ENCODE measurements at regions not wholly inside any gene's neighbourhood (a gene's known extent, or its start where the extent isn't known, plus 50 kb on each side); places are given as distances from the start of the nearest gene placed in this dataset.
A peak's percentile ranks its signal among the peaks of the same experiment; 100 is the strongest.
"Not testable (repeated sequence)": the region's sequence is repeated elsewhere in the genome, so short reads cannot be mapped to it uniquely, and the experiment has no call there.

- Histone ChIP-seq H3K27ac (ENCODE audit: low read depth, low read length) (no peak overlapping the region), H3K4me3 (ENCODE audit: low read length) (no peak overlapping the region), H3K9me3 (ENCODE audit: low read length) (no peaks in the 10 kb centered on the region), H3K4me1 (ENCODE audit: insufficient read depth, low read length) (peaks cover 29% of the 10 kb centered on the region), H3K27me3 (ENCODE audit: insufficient read depth, low read length, poor library complexity, severe bottlenecking) (no peaks in the 10 kb centered on the region), H3K36me3 (ENCODE audit: insufficient read depth, low read length) (no peaks in the 10 kb centered on the region)
- Mint-ChIP-seq H3K9me3 (peaks cover 0 to 2% (median 0%) of the 10 kb centered on the region in 5 donors), H3K27ac (peak overlapping the region in 3 of 8 donors; percentile 14 to 37 (median 32)), H3K27me3 (no peaks in the 10 kb centered on the region), H3K4me3 (no peak overlapping the region), H3K4me1 (peaks cover 61 to 82% (median 80%) of the 10 kb centered on the region in 3 donors), H3K36me3 (peaks cover 0 to 54% (median 22%) of the 10 kb centered on the region in 3 donors)
- ChIA-PET CTCF (no interaction called here), POLR2A (no interaction called here)
- no peak for DNase-seq
These were observed 87.8 kb downstream of the UTRN start for GRCh38 chr6:144372611-144373594.

- ChIA-PET CTCF (interaction anchor here (0.7 kb wide), 1 partner anchor 188 kb away, joined by 4 read pairs; no protein-coding TSS in a partner anchor), POLR2A (interaction anchor here (0.7 kb wide), 1 partner anchor 10 kb away, joined by 6 read pairs; no protein-coding TSS in a partner anchor)
- peaks cover 29% of the 10 kb centered on the region for H3K4me1 ChIP-seq (ENCODE audit: insufficient read depth, low read length)
- H3K27me3 Mint-ChIP-seq; H3K27me3 ChIP-seq (ENCODE audit: insufficient read depth, low read length, poor library complexity, severe bottlenecking); H3K4me3 ChIP-seq (ENCODE audit: low read length); H3K4me3 Mint-ChIP-seq; H3K36me3 ChIP-seq (ENCODE audit: insufficient read depth, low read length); H3K9me3 ChIP-seq (ENCODE audit: low read length); DNase-seq; H3K27ac ChIP-seq (ENCODE audit: low read depth, low read length); H3K9me3 Mint-ChIP-seq; H3K27ac Mint-ChIP-seq: not testable (repeated sequence)
- H3K36me3 Mint-ChIP-seq: peaks cover under 1 to 46% (median 20%) of the 10 kb centered on the region in 3 donors
- peaks cover 68 to 84% (median 82%) of the 10 kb centered on the region in 3 donors for H3K4me1 Mint-ChIP-seq
These were observed 89.4 kb downstream of the UTRN start for GRCh38 chr6:144374525-144374924.

GRCh38 chr6:144377586-144378210 is 92.6 kb downstream of the UTRN start:
- H3K27ac Mint-ChIP-seq: peak overlapping the region in 5 of 8 donors; percentile 29 to 45 (median 35)
- no peak for DNase-seq

DNA sequence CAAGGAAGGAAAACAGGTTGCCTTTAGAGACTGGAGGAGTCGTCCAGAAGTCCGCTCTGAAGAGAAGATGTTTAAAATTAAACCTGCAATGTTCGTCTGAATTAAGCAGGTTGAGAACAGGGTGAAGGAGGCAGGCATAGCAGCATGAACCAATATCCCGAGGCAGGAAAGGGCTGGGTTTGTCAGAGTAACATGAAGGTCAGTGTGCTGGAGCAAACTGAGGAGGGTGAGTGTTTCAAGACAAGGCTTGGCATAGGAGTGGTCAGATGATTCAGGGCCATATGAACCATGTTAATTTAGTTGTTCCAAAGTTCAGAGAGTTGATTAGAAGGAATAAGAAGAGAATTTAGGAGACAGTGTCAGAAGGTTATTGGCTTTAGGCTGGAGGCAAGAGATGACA is 93.3 kb downstream of the UTRN start:
- POLR2A ChIA-PET: no interaction called here
- no peaks in the 10 kb centered on the region for H3K27me3 ChIP-seq (ENCODE audit: insufficient read depth, low read length, poor library complexity, severe bottlenecking)
- H3K4me1 ChIP-seq (ENCODE audit: insufficient read depth, low read length): peaks cover 19% of the 10 kb centered on the region
- Mint-ChIP-seq H3K36me3 (peaks cover 12 to 32% (median 17%) of the 10 kb centered on the region in 3 donors), H3K4me3 (peak overlapping the region in 5 of 7 donors; percentile 8 to 57 (median 36)), H3K27me3 (no peaks in the 10 kb centered on the region), H3K27ac (peak overlapping the region in 6 of 8 donors; percentile 3 to 67 (median 43)), H3K4me1 (peaks cover 73 to 83% (median 78%) of the 10 kb centered on the region in 3 donors), H3K9me3 (peaks cover 0 to 10% (median 5%) of the 10 kb centered on the region in 5 donors)
- DNase-seq: no peak
- CTCF ChIA-PET: interaction anchor here (1.4 kb wide), 1 partner anchor 17 kb away, joined by 3 read pairs; no protein-coding TSS in a partner anchor
- no peak overlapping the region for H3K4me3 ChIP-seq (ENCODE audit: low read length)
- H3K9me3 ChIP-seq (ENCODE audit: low read length): no peaks in the 10 kb centered on the region
- H3K27ac ChIP-seq (ENCODE audit: low read depth, low read length): no peak overlapping the region
- H3K36me3 ChIP-seq (ENCODE audit: insufficient read depth, low read length): no peaks in the 10 kb centered on the region

More at GRCh38 chr6:144377586-144378210, 92.6 kb downstream of the UTRN start:
- Mint-ChIP-seq H3K27me3 (no peaks in the 10 kb centered on the region), H3K4me3 (peak overlapping the region in 6 of 7 donors; percentile 6 to 57 (median 28)), H3K4me1 (peaks cover 73 to 84% (median 79%) of the 10 kb centered on the region in 3 donors), H3K36me3 (peaks cover 15 to 38% (median 17%) of the 10 kb centered on the region in 3 donors), H3K9me3 (peaks cover 0 to 10% (median 5%) of the 10 kb centered on the region in 5 donors)
- POLR2A ChIA-PET: no interaction called here
- Histone ChIP-seq H3K36me3 (ENCODE audit: insufficient read depth, low read length) (no peaks in the 10 kb centered on the region), H3K4me3 (ENCODE audit: low read length) (no peak overlapping the region), H3K9me3 (ENCODE audit: low read length) (no peaks in the 10 kb centered on the region), H3K27ac (ENCODE audit: low read depth, low read length) (no peak overlapping the region), H3K27me3 (ENCODE audit: insufficient read depth, low read length, poor library complexity, severe bottlenecking) (no peaks in the 10 kb centered on the region), H3K4me1 (ENCODE audit: insufficient read depth, low read length) (peaks cover 22% of the 10 kb centered on the region)
- CTCF ChIA-PET: no interaction called here

GRCh38 chr6:144379356-144379755 is 94.2 kb downstream of the UTRN start:
- Mint-ChIP-seq H3K27ac (peak overlapping the region in 5 of 8 donors; percentile 11 to 79 (median 33)), H3K27me3 (no peaks in the 10 kb centered on the region), H3K36me3 (peaks cover 12 to 29% (median 17%) of the 10 kb centered on the region in 3 donors), H3K4me3 (peak overlapping the region in 1 of 7 donors; percentile 29), H3K9me3 (peaks cover 0 to 10% (median 5%) of the 10 kb centered on the region in 5 donors), H3K4me1 (peaks cover 73 to 82% (median 78%) of the 10 kb centered on the region in 3 donors)
- ChIA-PET POLR2A (no interaction called here), CTCF (interaction anchor here (1.4 kb wide), 1 partner anchor 18 kb away, joined by 3 read pairs; no protein-coding TSS in a partner anchor)
- Histone ChIP-seq H3K27me3 (ENCODE audit: insufficient read depth, low read length, poor library complexity, severe bottlenecking) (no peaks in the 10 kb centered on the region), H3K9me3 (ENCODE audit: low read length) (no peaks in the 10 kb centered on the region), H3K4me3 (ENCODE audit: low read length) (no peak overlapping the region), H3K4me1 (ENCODE audit: insufficient read depth, low read length) (peaks cover 19% of the 10 kb centered on the region), H3K27ac (ENCODE audit: low read depth, low read length) (no peak overlapping the region), H3K36me3 (ENCODE audit: insufficient read depth, low read length) (no peaks in the 10 kb centered on the region)
- no peak for DNase-seq

DNA sequence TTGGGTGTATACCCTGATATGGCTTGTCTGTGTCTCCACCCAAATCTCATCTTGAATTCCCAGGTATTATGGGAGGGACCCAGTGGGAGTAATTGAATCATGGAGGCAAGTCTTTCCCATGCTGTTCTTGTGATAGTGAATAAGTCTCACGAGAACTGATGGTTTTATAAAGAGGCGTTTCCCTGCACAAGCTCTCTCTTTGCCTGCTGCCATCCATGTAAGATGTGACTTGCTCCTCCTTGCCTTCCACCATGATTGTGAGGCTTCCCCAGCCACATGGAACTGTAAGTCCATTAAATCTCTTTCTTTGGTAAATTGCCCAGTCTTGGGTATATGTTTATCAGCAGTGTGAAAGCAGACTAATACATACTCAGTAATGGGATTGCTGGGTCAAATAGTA is 96.4 kb downstream of the UTRN start:
- H3K27me3 ChIP-seq (ENCODE audit: insufficient read depth, low read length, poor library complexity, severe bottlenecking); CTCF ChIA-PET; H3K9me3 ChIP-seq (ENCODE audit: low read length); H3K36me3 ChIP-seq (ENCODE audit: insufficient read depth, low read length); H3K27me3 Mint-ChIP-seq; DNase-seq; POLR2A ChIA-PET; H3K27ac ChIP-seq (ENCODE audit: low read depth, low read length); H3K4me3 Mint-ChIP-seq; H3K4me3 ChIP-seq (ENCODE audit: low read length): not testable (repeated sequence)
- H3K4me1 ChIP-seq (ENCODE audit: insufficient read depth, low read length): peaks cover 11% of the 10 kb centered on the region
- Mint-ChIP-seq H3K27ac (peak overlapping the region in 1 of 8 donors; percentile 51), H3K9me3 (peaks cover 0 to 10% (median 5%) of the 10 kb centered on the region in 5 donors), H3K36me3 (peaks cover 14 to 27% (median 17%) of the 10 kb centered on the region in 3 donors), H3K4me1 (peaks cover 75 to 89% (median 85%) of the 10 kb centered on the region in 3 donors)

- peaks cover 17 to 38% (median 19%) of the 10 kb centered on the region in 3 donors for H3K36me3 Mint-ChIP-seq
- Histone ChIP-seq H3K27me3 (ENCODE audit: insufficient read depth, low read length, poor library complexity, severe bottlenecking) (no peaks in the 10 kb centered on the region), H3K9me3 (ENCODE audit: low read length) (no peaks in the 10 kb centered on the region), H3K36me3 (ENCODE audit: insufficient read depth, low read length) (no peaks in the 10 kb centered on the region), H3K27ac (ENCODE audit: low read depth, low read length) (no peak overlapping the region), H3K4me3 (ENCODE audit: low read length) (no peak overlapping the region), H3K4me1 (ENCODE audit: insufficient read depth, low read length) (no peaks in the 10 kb centered on the region)
- peaks cover 69 to 84% (median 77%) of the 10 kb centered on the region in 3 donors for H3K4me1 Mint-ChIP-seq
- H3K4me3 Mint-ChIP-seq: peak overlapping the region in 2 of 7 donors; percentile 18 to 30
- peaks cover 0 to 10% (median 5%) of the 10 kb centered on the region in 5 donors for H3K9me3 Mint-ChIP-seq
- CTCF ChIA-PET: no interaction called here
- peak overlapping the region in 6 of 8 donors; percentile 29 to 83 (median 62) for H3K27ac Mint-ChIP-seq
- no peak for DNase-seq
- H3K27me3 Mint-ChIP-seq: no peaks in the 10 kb centered on the region
- POLR2A ChIA-PET: no interaction called here
These were observed 98.2 kb downstream of the UTRN start for GRCh38 chr6:144383336-144383735.

Measured in CD8-positive, alpha-beta memory T cell (primary cell).